Activated CD8-positive, alpha-beta T cell treated with anti-CD3 and anti-CD28 coated beads for 36 hours (primary cell): ENCODE measurements at regions not wholly inside any gene's neighbourhood (a gene's known extent, or its start where the extent isn't known, plus 50 kb on each side); places are given as distances from the start of the nearest gene placed in this dataset.

Source experiments
- ATAC-seq: fragments of 200-7000 bp; cut with Tn5 transposase; one replicate; pipeline ENCODE4 v1.10.0; 2021; ENCODE audit warnings: mild to moderate bottlenecking, moderate library complexity
- CTCF ChIA-PET: fragments of 350-600 bp; sonication (Branson Sonifier 250); formaldehyde crosslinking; loops from one replicate; lab custom pipeline; 2021; ENCODE audit warnings: antibody characterized with exemption; lab: Charles Lee
- POLR2A ChIA-PET: fragments of 350-600 bp; sonication (Branson Sonifier 250); formaldehyde crosslinking; loops from one replicate; lab custom pipeline; 2021; ENCODE audit warnings: antibody characterized with exemption; lab: Charles Lee
- DNase-seq: peaks from one replicate; pipeline ENCODE4 v3.0.0-alpha.2; 2020
- H3K27ac Mint-ChIP-seq: one replicate; pipeline ENCODE4 v1.8.0; 2021; ENCODE audit warnings: mild to moderate bottlenecking, mixed read lengths
- H3K27me3 Mint-ChIP-seq: one replicate; pipeline ENCODE4 v1.8.0; 2021; ENCODE audit warnings: mixed read lengths
- H3K36me3 Mint-ChIP-seq: one replicate; pipeline ENCODE4 v1.8.0; 2021; ENCODE audit warnings: low read depth, mixed read lengths
- H3K4me1 Mint-ChIP-seq: one replicate; pipeline ENCODE4 v1.8.0; 2021; ENCODE audit warnings: low read depth, mixed read lengths
- H3K4me3 Mint-ChIP-seq: one replicate; pipeline ENCODE4 v1.8.0; 2021; ENCODE audit warnings: mild to moderate bottlenecking, moderate library complexity, mixed read lengths
- H3K9me3 Mint-ChIP-seq: one replicate; pipeline ENCODE4 v1.8.0; 2021; ENCODE audit warnings: mixed read lengths
- CTCF ChIP-seq: fragments of 200-600 bp; IDR thresholded peaks from one replicate; pipeline ENCODE4 v1.8.0; 2022; ENCODE audit warnings: antibody characterized with exemption, mild to moderate bottlenecking
- intact Hi-C: fragments of 100-400 bp; cut with micrococcal nuclease; formaldehyde crosslinking; loops from one replicate; pipeline ENCODE4 v1.10.0; 2022

DNA sequence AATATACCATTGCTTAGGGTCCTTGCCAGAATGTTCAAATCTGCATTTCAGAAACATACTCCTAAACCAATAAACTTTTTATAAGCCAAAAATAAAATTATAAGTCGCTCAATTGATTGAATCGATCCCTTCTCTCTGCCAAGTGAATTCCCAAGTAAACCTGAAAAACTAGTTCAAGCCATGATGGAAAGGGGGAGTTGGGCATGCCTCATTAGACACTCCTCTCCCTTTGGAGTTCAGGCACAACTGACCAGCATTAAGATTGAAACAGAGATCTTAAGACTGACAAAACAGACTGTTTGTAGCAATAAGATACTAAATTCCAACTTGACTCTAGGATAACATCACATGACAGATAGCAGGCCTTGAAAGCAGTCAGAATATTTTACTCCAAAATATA, 113.7 kb upstream of the RASGRP1 start:
- Mint-ChIP-seq H3K36me3 (no peaks in the 10 kb centered on the region), H3K4me1 (peaks cover 42% of the 10 kb centered on the region), H3K27ac (no peak overlapping the region), H3K4me3 (no peak overlapping the region), H3K27me3 (no peaks in the 10 kb centered on the region), H3K9me3 (no peaks in the 10 kb centered on the region)
- TF ChIP-seq CTCF: no peak
- no peak for DNase-seq
- CTCF ChIA-PET: interaction anchor here (0.6 to 10.9 kb wide), 5 partner anchors 8 to 162 kb away, joined by 3 to 127 read pairs (median 5); partner anchors contain the start of gene RASGRP1
- no peak for ATAC-seq
- intact Hi-C loops: no loop called here
- POLR2A ChIA-PET: interaction anchor here (0.8 to 1.8 kb wide), 2 partner anchors 114 to 115 kb away, joined by 3 to 8 read pairs; partner anchors contain the start of gene RASGRP1

DNA sequence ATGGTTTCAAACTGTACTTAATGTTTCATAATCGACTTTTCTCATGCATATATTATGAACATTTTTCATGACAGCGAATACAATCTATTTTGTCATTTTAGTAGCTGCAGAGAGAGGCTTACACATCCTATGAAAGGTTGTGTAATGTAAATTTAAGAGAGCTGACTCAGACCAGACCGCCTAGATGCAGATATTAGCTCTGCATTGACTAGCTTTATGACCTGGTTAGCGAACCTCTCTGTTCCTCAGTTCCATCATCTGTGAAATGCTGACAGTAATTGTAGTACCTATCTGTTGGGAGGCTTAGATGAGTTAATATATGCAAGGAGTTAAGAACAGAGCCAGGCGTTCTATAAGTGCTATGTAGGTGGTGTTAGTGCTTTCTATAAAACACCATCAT, 116.2 kb upstream of the RASGRP1 start:
- H3K27me3 Mint-ChIP-seq: no peaks in the 10 kb centered on the region
- no peak overlapping the region for H3K27ac Mint-ChIP-seq
- no peak overlapping the region for H3K4me3 Mint-ChIP-seq
- CTCF ChIA-PET: interaction anchor here (0.6 to 0.9 kb wide), 4 partner anchors 9 to 120 kb away, joined by 3 to 5 read pairs (median 4); partner anchors contain the start of gene RASGRP1
- peaks cover 54% of the 10 kb centered on the region for H3K4me1 Mint-ChIP-seq
- ATAC-seq: no peak
- H3K9me3 Mint-ChIP-seq: no peaks in the 10 kb centered on the region
- DNase-seq: no peak
- no peak for TF ChIP-seq CTCF
- no peaks in the 10 kb centered on the region for H3K36me3 Mint-ChIP-seq
- POLR2A ChIA-PET: interaction anchor here (0.7 kb wide), 1 partner anchor 15 kb away, joined by 3 read pairs; no protein-coding TSS in a partner anchor
- intact Hi-C loops: no loop called here

DNA sequence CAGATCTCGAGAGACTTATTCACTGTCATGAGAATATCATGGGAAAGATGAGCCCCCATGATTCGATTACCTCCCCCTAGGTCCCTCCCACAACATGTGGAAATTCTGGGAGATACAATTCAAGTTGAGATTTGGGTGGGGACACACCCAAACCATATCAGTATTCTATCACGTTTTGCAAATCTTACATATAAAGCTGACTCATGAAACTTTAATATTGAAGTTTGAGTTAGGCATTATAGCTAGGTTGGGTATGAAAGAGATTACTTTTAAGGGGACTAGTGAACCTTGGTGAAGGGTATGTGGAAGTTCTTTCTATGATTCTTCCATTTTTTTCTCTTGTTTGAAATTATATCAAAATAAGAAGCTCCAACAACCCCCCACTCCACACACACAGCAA, 117.7 kb upstream of the RASGRP1 start:
- CTCF ChIA-PET: interaction anchor here (0.8 to 12.1 kb wide), 29 partner anchors 9 to 243 kb away, joined by 3 to 464 read pairs (median 11); partner anchors contain the start of gene RASGRP1
- no peaks in the 10 kb centered on the region for H3K36me3 Mint-ChIP-seq
- intact Hi-C loops: loop anchor here (2.0 kb wide), 2 partner anchors 34 to 120 kb away; no protein-coding TSS in a partner anchor
- no peaks in the 10 kb centered on the region for H3K27me3 Mint-ChIP-seq
- no peak for DNase-seq
- no peak overlapping the region for H3K4me3 Mint-ChIP-seq
- ATAC-seq: no peak
- no peaks in the 10 kb centered on the region for H3K9me3 Mint-ChIP-seq
- POLR2A ChIA-PET: interaction anchor here (0.8 to 11.1 kb wide), 8 partner anchors 10 to 167 kb away, joined by 3 to 192 read pairs (median 4); partner anchors contain the start of gene RASGRP1
- TF ChIP-seq CTCF: no peak
- H3K4me1 Mint-ChIP-seq: peaks cover 66% of the 10 kb centered on the region
- H3K27ac Mint-ChIP-seq: no peak overlapping the region

- DNase-seq (no peak), ATAC-seq (no peak)
- Mint-ChIP-seq H3K9me3 (no peaks in the 10 kb centered on the region), H3K4me1 (peaks cover 67% of the 10 kb centered on the region), H3K27me3 (no peaks in the 10 kb centered on the region), H3K36me3 (no peaks in the 10 kb centered on the region), H3K27ac (peak overlapping the region; percentile 94), H3K4me3 (no peak overlapping the region)
- ChIA-PET CTCF (interaction anchor here (0.8 to 12.1 kb wide), 31 partner anchors 9 to 243 kb away, joined by 3 to 464 read pairs (median 11); partner anchors contain the start of gene RASGRP1), POLR2A (interaction anchor here (0.6 to 11.1 kb wide), 9 partner anchors 11 to 168 kb away, joined by 3 to 192 read pairs (median 3); partner anchors contain the start of gene RASGRP1)
- intact Hi-C loops: loop anchor here (2.0 kb wide), 2 partner anchors 34 to 120 kb away; no protein-coding TSS in a partner anchor
- TF ChIP-seq CTCF: no peak
These were observed 118.2 kb upstream of the RASGRP1 start for GRCh38 chr15:38682861-38683260.
